GM19351 (cell line): ENCODE measurements at regions not wholly inside any gene's neighbourhood (a gene's known extent, or its start where the extent isn't known, plus 50 kb on each side); places are given as distances from the start of the nearest gene placed in this dataset.
"Not testable (repeated sequence)": the region's sequence is repeated elsewhere in the genome, so short reads cannot be mapped to it uniquely, and the experiment has no call there.

Source experiments
- ATAC-seq: cut with Tn5 transposase; IDR thresholded peaks from one replicate; pipeline ENCODE4 v1.9.1; 2021; ENCODE audit warnings: mild to moderate bottlenecking, moderate library complexity; ENCODE audit not compliant: unreplicated experiment

DNA sequence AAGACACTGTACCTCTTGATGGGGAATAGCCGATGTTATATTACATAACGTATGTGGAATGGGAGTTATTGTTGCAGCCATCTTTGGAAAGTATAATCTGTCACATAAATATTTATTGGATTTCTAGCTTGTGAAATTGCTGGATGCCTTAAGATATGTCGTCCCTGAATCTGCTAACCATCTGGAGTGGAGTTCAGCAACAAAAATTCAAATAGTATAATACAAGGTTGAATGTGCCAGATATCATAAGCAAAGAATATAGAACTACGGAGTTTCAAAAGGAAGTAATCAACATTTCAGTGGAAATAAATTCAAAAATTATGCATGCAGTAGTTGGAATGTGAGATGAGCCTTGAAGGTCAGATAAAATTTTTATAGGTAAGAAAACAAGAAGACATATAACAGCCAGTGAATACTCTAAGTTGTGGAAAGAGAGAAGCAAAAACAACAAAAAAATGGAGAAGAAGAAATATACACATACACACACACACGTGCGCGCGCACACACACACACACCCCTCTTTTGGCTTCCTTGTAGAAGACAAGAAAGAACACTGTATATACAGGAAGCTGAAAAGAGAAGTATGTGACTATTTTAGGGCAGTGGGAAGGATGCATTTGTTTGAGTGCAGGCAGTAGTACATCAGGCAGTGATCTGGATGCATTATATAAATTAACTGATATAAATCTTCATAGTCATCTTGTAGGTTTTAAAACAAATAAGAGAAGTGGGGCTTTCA lies 516.7 kb downstream of the KCNT2 start:
- no peak for ATAC-seq

- ATAC-seq = no peak
These were observed 518.0 kb downstream of the KCNT2 start for GRCh38 chr1:196090226-196090625.

- ATAC-seq = no peak
These were observed 519.7 kb downstream of the KCNT2 start for GRCh38 chr1:196088541-196088940.

DNA sequence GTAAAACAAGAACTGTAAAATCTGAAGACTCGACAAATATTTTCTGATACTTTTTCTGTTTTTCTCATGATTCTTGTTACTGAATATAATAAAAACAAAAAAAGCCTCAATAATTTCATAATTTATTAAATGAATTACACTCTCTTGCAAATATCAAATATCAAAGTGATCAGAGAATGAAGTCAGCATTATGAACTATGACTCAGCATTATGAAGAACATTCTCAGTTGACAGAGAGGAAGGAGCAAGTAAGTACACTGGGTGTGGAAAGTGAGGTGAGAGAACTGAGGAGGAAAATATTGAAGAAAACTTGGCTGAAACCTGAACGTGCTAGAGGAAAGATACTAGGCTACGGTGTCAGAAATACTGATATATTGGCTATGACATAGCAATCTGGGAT lies 529.5 kb downstream of the KCNT2 start:
- ATAC-seq = no peak

- ATAC-seq = no peak
These were observed 532.6 kb downstream of the KCNT2 start for GRCh38 chr1:196075621-196076020.

DNA sequence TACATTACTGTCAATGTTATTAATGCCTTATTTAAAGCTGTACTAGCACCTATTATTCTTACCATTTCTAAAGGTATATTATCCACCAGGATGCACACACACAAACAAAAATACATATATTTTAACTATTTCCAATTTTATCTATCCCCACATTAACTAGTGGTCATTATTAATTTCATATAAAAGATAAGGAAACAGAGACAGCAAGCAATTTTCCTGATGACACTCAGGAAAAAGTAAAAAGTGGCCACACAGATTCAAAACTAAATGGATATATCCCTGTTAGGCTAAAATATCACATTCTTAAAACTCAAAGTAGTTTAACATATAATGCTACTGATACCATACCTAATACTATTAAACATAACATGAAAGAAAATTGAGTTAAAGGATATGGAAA lies 534.1 kb downstream of the KCNT2 start:
- no peak for ATAC-seq

DNA sequence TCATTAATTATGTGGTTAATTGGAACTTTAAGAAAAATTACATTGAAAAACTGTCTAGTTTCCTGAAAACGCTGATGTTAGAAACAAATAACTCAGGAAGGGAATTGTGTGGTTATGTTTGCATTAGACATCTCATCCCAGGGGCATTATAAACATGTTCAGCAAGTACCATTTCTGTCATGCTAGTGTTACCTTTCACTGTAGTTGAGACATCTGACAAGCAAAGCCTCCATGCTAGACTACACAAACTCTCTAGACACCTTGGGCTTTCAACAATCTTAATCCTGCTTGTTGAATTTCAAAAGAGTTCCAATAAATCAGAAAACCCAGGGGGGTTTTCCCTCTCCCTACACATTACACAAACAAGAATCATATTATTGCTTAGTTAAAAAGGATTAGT lies 536.8 kb downstream of the KCNT2 start:
- ATAC-seq = no peak

- ATAC-seq = no peak
These were observed 537.3 kb downstream of the KCNT2 start for GRCh38 chr1:196070940-196071339.

GRCh38 chr1:196063952-196064351 lies 544.3 kb downstream of the KCNT2 start:
- no peak for ATAC-seq

- ATAC-seq = no peak
These were observed 544.9 kb downstream of the KCNT2 start for GRCh38 chr1:196063294-196063693.

DNA sequence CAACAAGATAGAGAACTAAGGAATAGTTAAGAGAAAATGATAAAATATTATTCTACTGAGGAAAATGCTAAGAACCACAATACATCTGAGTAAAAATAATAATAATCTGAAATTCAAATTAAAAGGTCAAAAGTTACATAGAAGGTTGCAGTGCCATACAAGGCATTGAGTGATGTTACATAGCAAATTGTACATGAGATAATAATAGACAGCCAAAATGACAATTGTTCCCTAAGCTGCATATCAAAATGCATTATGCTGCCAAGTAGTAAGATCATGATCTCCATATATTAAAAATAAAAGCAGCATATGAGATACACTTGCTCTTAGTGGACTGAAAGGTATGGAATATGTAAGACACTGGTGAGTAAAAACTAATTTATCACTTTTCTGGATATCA lies 547.7 kb downstream of the KCNT2 start:
- no peak for ATAC-seq

DNA sequence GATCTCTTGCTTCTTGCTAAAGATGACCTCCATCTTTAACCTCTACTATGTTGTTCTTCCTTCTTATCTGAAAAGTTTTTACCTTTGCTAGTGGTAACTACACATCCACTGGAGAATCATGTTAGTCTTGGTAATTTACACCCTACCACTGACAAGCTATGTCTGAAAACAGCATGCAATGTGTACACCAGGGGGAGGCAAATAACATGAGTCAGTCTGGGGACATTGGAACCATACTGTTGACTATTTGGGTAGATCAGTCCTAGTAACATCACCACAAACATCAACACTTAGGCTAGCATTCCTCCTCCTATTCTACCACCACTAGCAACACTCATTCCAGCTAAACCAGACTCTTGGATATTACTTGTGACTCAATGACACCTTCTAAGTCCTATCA lies 549.0 kb downstream of the KCNT2 start:
- no peak for ATAC-seq

- ATAC-seq = no peak
These were observed 551.3 kb downstream of the KCNT2 start for GRCh38 chr1:196056966-196057365.

GRCh38 chr1:196049407-196049806 lies 558.8 kb downstream of the KCNT2 start:
- no peak for ATAC-seq

- ATAC-seq = no peak
These were observed 565.0 kb downstream of the KCNT2 start for GRCh38 chr1:196043268-196043667.

- ATAC-seq = no peak
These were observed 574.0 kb downstream of the KCNT2 start for GRCh38 chr1:196034080-196034706.

- ATAC-seq = not testable (repeated sequence)
These were observed 576.9 kb downstream of the KCNT2 start for GRCh38 chr1:196031387-196031786.

DNA sequence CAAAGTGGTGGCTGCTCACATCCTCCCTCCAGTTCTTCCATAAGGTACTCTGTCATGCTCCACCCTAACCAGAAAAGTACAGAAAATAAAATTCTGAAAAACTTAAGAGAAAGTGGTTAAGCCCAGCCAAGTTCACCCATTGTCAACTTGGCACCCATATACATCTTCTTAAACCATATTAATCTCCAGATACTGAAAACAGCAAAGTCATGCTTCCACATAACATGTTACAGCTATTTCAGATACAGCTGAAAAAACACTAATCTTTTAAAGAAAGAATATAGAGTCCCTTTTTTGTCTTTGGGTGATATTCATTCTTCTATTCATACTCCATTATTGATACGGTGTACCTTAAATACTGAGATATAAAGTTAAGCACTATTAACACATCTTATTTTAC lies 577.8 kb downstream of the KCNT2 start:
- no peak for ATAC-seq

DNA sequence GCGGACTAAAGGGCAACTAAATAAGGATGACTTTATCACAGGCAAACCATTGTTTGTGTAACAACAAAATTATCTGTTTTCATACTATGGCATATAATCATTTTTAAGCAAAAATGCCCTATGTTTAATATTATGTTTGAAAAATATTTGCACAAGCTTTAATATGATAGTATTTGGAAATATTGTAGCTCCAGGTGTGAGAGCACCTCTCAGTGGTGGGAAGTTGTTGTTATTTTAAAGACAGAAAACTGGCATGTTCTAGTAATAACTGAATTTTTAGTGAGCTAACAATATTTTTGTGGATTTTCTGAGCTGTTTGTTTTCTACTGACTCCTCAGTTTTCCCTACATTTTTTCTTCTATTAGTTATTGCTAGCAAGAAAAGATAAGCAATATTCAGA lies 578.8 kb downstream of the KCNT2 start:
- ATAC-seq = no peak

- ATAC-seq = no peak
These were observed 581.1 kb downstream of the KCNT2 start for GRCh38 chr1:196027127-196027526.

GRCh38 chr1:196021174-196021573 lies 587.1 kb downstream of the KCNT2 start:
- ATAC-seq = not testable (repeated sequence)

GRCh38 chr1:196009362-196009761 lies 598.9 kb downstream of the KCNT2 start:
- ATAC-seq = no peak

DNA sequence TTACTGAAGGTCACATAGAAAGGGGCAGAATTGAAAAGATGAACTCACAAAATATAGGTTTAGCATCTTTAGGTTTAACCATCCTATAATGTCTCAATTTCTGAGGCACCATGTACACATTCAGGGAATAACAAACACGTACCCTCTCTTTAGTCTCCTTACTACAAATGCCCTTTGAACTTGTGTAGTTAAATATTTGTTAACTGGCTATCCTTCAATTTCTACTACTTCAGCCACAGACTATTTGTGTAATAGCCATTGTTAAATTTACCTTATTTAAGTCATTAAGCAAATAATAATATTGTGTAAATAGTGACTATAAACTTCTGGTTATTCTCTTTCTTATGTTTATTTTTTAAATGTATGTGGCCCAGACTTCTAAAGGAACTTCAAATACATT lies 600.5 kb downstream of the KCNT2 start:
- ATAC-seq = no peak
